ENCODE measurements at regions not wholly inside any gene's neighbourhood (a gene's known extent, or its start where the extent isn't known, plus 50 kb on each side); places are given as distances from the start of the nearest gene placed in this dataset.
A peak's percentile ranks its signal among the peaks of the same experiment; 100 is the strongest.

DNA sequence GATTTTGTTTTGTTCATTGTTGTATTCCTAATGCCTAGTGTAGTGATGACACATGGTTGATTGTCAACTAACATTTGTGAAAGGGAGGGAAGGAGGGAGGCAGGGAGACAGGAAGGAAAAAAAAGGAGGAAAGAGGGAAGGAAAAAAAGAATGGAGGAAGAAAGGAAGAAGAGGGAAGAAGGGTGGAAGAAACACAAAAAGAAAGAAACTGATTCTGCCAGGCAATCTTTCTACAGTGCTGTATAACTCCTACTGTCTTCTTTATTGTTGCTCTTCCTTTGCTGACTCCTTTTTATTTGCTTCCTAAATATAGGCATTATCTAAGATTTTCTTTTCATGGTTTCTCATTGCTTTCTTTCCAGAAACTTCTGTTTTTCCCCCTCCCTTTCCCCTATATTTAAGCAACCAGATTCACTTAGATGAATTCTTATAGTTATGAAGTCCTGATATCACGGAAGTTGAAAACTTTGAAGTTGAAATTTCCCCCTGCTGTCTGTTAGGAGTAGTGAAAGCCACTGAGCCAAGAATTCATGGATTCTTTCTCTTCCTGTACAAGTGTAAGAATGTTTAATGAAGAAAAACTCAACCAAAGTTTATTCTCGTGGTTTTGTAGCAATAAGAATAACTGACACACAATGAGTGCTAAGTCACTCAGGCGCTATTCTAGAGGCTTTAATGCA, 305.1 kb upstream of the FSHR start:
- no peaks in the 10 kb centered on the region for H3K9me3 ChIP-seq
- H3K36me3 ChIP-seq (ENCODE audit: low read depth) = no peaks in the 10 kb centered on the region
- ATAC-seq (no peak), DNase-seq (no peak)
- no peak overlapping the region for H3K4me3 ChIP-seq
- intact Hi-C loops (cut with DNase I, micrococcal nuclease) = no loop called here
- H3K4me1 ChIP-seq (ENCODE audit: low read depth) = no peaks in the 10 kb centered on the region
- TF ChIP-seq, protein P1, sequence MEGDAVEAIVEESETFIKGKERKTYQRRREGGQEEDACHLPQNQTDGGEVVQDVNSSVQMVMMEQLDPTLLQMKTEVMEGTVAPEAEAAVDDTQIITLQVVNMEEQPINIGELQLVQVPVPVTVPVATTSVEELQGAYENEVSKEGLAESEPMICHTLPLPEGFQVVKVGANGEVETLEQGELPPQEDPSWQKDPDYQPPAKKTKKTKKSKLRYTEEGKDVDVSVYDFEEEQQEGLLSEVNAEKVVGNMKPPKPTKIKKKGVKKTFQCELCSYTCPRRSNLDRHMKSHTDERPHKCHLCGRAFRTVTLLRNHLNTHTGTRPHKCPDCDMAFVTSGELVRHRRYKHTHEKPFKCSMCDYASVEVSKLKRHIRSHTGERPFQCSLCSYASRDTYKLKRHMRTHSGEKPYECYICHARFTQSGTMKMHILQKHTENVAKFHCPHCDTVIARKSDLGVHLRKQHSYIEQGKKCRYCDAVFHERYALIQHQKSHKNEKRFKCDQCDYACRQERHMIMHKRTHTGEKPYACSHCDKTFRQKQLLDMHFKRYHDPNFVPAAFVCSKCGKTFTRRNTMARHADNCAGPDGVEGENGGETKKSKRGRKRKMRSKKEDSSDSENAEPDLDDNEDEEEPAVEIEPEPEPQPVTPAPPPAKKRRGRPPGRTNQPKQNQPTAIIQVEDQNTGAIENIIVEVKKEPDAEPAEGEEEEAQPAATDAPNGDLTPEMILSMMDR (IDR thresholded peaks at IDR 0.05) = no peak

- TF ChIP-seq, protein P1 (IDR thresholded peaks at IDR 0.05) = no peak
- H3K36me3 ChIP-seq (ENCODE audit: low read depth) = no peaks in the 10 kb centered on the region
- ATAC-seq (no peak), DNase-seq (no peak)
- H3K9me3 ChIP-seq = no peaks in the 10 kb centered on the region
- intact Hi-C loops (cut with DNase I, micrococcal nuclease) = no loop called here
- no peak overlapping the region for H3K4me3 ChIP-seq
- no peaks in the 10 kb centered on the region for H3K4me1 ChIP-seq (ENCODE audit: low read depth)
Measured at GRCh38 chr2:49444005-49444404, 289.7 kb upstream of the FSHR start.

DNA sequence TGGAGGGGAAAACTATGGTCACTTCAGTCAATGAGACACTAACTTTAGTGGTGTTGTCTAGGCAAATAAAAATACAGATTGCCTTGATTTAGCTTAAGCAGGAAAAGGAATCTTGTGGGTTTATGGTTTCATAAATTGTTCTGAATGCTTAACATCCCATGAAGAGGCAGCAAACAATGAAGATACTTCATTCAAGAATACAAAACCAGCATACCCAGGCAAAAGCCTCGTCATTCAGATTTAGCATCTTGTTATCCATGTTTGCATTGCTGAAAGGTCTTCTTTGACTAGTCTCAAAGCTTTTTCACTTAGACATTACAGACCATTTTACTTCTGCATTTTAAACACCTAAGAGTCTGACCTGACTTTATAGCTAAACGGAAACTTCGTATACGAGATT, 272.7 kb upstream of the FSHR start:
- Histone ChIP-seq H3K4me1 (ENCODE audit: low read depth) (no peaks in the 10 kb centered on the region), H3K4me3 (no peak overlapping the region), H3K36me3 (ENCODE audit: low read depth) (no peaks in the 10 kb centered on the region), H3K9me3 (no peaks in the 10 kb centered on the region)
- no peak for DNase-seq
- TF ChIP-seq, protein P1 (IDR thresholded peaks at IDR 0.05) = no peak
- no peak for ATAC-seq
- intact Hi-C loops (cut with DNase I, micrococcal nuclease) = no loop called here

GRCh38 chr2:49416252-49416651, 261.9 kb upstream of the FSHR start:
- Histone ChIP-seq H3K9me3 (no peaks in the 10 kb centered on the region), H3K4me3 (no peak overlapping the region), H3K4me1 (ENCODE audit: low read depth) (no peaks in the 10 kb centered on the region), H3K36me3 (ENCODE audit: low read depth) (no peaks in the 10 kb centered on the region)
- TF ChIP-seq, protein P1 (IDR thresholded peaks at IDR 0.05) = no peak
- peak in 1 of 3 donors; percentile 6 for DNase-seq
- intact Hi-C loops (cut with DNase I, micrococcal nuclease) = no loop called here
- peak; percentile 40 for ATAC-seq

DNA sequence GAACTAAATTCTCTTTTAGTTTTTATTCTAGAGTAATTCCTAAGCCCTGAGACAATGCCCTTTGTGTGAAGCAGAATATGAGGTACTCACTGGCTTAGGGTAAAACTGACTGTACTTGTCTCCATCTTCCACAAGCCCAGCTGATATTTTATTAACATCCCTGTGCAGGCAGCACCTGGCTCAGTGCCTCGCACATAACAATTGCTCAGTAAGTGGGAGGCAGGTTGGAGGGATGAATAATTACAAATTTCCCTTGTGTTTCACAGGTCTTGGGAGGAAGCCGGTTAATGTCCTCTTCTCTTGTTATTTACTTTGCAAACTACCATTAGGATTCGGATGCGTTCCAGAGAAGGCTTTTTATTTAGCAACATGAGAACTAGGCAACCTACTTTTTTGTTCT, 249.8 kb upstream of the FSHR start:
- Histone ChIP-seq H3K4me1 (ENCODE audit: low read depth) (no peaks in the 10 kb centered on the region), H3K36me3 (ENCODE audit: low read depth) (no peaks in the 10 kb centered on the region), H3K9me3 (no peaks in the 10 kb centered on the region), H3K4me3 (no peak overlapping the region)
- TF ChIP-seq, protein P1 (IDR thresholded peaks at IDR 0.05) = no peak
- DNase-seq = no peak
- no peak for ATAC-seq
- intact Hi-C loops (cut with DNase I, micrococcal nuclease) = no loop called here

GRCh38 chr2:49403637-49404036, 249.3 kb upstream of the FSHR start:
- ATAC-seq (no peak), DNase-seq (no peak)
- H3K36me3 ChIP-seq (ENCODE audit: low read depth) = no peaks in the 10 kb centered on the region
- TF ChIP-seq, protein P1 (IDR thresholded peaks at IDR 0.05) = no peak
- no peaks in the 10 kb centered on the region for H3K9me3 ChIP-seq
- intact Hi-C loops (cut with DNase I, micrococcal nuclease) = no loop called here
- no peaks in the 10 kb centered on the region for H3K4me1 ChIP-seq (ENCODE audit: low read depth)
- no peak overlapping the region for H3K4me3 ChIP-seq

Data from mucosa of descending colon (tissue), 3 donors.